Sigmoid colon (tissue), 4 donors: ENCODE measurements at regions not wholly inside any gene's neighbourhood (a gene's known extent, or its start where the extent isn't known, plus 50 kb on each side); places are given as distances from the start of the nearest gene placed in this dataset.

ENCODE experiments used
- POLR2A ChIP-seq, 2 donors: fragments of 450-650 bp; IDR thresholded peaks; one replicate each; pipeline ENCODE4 v1.6.1; 2016; ENCODE audit warnings: antibody characterized with exemption in 2 of 2, mild to moderate bottlenecking in 2 of 2, moderate library complexity in 2 of 2
- POLR2AphosphoS5 ChIP-seq, 4 donors: sonication (generic); formaldehyde crosslinking; IDR thresholded peaks; one replicate each; pipeline ENCODE4 v1.6.1; 2017; ENCODE audit warnings: antibody characterized with exemption in 4 of 4
- TF ChIP-seq, protein P1 (sequence below), 4 experiments: fragments of 450-650 bp in 3 of 4; fragments of 200-600 bp in 1 of 4; IDR thresholded peaks; one replicate each; pipeline ENCODE4 v1.5.1; 2016 to 2019; ENCODE audit warnings: antibody characterized with exemption in 4 of 4, mild to moderate bottlenecking in 3 of 4, moderate library complexity in 2 of 4

DNA sequence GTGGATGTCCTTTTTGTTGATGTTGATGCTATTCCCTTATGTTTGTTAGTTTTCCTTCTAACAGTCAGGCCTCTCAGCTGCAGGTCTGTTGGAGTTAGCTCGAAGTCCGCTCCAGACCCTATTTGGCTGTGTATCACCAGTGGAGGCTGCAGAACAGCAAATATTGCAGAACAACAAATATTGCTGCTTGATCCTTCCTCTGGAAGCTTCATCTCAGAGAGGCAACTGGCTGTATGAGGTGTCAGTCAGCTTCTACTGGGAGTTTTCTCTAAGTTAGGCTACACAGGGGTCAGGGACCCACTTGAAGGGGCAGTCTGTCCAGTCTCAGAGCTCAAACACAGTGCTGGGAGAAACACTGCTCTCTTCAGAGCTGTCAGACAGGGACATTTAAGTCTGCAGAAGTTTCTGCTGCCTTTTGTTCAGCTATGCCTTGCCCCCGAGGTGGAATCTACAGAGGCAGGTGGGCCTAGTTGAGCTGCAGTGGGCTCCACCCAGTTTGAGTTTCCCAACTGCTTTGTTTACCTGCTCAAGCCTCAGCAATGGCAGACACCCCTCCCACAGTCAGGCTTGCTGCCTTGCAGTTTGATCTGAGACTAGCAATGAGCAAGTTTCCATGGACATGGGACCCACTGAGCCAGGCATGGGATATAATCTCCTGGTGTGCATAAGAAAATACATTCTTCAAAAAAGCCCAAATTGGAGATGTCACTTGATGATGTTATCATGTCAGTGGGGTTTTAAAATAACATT lies 99.5 kb downstream of the KDM5D start:
- TF ChIP-seq, protein P1, sequence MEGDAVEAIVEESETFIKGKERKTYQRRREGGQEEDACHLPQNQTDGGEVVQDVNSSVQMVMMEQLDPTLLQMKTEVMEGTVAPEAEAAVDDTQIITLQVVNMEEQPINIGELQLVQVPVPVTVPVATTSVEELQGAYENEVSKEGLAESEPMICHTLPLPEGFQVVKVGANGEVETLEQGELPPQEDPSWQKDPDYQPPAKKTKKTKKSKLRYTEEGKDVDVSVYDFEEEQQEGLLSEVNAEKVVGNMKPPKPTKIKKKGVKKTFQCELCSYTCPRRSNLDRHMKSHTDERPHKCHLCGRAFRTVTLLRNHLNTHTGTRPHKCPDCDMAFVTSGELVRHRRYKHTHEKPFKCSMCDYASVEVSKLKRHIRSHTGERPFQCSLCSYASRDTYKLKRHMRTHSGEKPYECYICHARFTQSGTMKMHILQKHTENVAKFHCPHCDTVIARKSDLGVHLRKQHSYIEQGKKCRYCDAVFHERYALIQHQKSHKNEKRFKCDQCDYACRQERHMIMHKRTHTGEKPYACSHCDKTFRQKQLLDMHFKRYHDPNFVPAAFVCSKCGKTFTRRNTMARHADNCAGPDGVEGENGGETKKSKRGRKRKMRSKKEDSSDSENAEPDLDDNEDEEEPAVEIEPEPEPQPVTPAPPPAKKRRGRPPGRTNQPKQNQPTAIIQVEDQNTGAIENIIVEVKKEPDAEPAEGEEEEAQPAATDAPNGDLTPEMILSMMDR (IDR thresholded peaks at IDR 0.05), result no peak
- TF ChIP-seq POLR2AphosphoS5 (IDR thresholded peaks at IDR 0.05), result no peak
- no peak for TF ChIP-seq POLR2A (IDR thresholded peaks at IDR 0.05)
